ENCODE measurements at regions not wholly inside any gene's neighbourhood (a gene's known extent, or its start where the extent isn't known, plus 50 kb on each side); places are given as distances from the start of the nearest gene placed in this dataset.

GRCh38 chr11:70508231-70508480 is 109.8 kb downstream of the CTTN start:
- H3K27me3 ChIP-seq (ENCODE audit: control insufficient read depth, insufficient read depth, low read length): peaks cover 8% of the 10 kb centered on the region
- H3K4me1 ChIP-seq (ENCODE audit: control insufficient read depth, insufficient read depth, low read length): peaks cover 44% of the 10 kb centered on the region
- 92% methylated on average over 3 of the region's 3 CpGs for WGBS (ENCODE audit: insufficient coverage)
- no peak overlapping the region for H3K27ac ChIP-seq (ENCODE audit: low read length)
- H3K36me3 ChIP-seq (ENCODE audit: control insufficient read depth, insufficient read depth, low read length): no peaks in the 10 kb centered on the region
- H3K9me3 ChIP-seq (replicated peaks; ENCODE audit: control insufficient read depth, low read depth, low read length): peaks cover 8% of the 10 kb centered on the region
- H3K4me3 ChIP-seq (ENCODE audit: low read length): no peak overlapping the region
- DNase-seq: no peak

- Histone ChIP-seq H3K4me1 (ENCODE audit: control insufficient read depth, insufficient read depth, low read length) (peaks cover 33% of the 10 kb centered on the region), H3K4me3 (ENCODE audit: low read length) (no peak overlapping the region), H3K27ac (ENCODE audit: low read length) (no peak overlapping the region), H3K27me3 (ENCODE audit: control insufficient read depth, insufficient read depth, low read length) (peaks cover 8% of the 10 kb centered on the region), H3K36me3 (ENCODE audit: control insufficient read depth, insufficient read depth, low read length) (no peaks in the 10 kb centered on the region), H3K9me3 (replicated peaks; ENCODE audit: control insufficient read depth, low read depth, low read length) (peaks cover 13% of the 10 kb centered on the region)
- DNase-seq: no peak
- 44% methylated on average over 4 of the region's 8 CpGs for WGBS (ENCODE audit: insufficient coverage)
Measured at GRCh38 chr11:70509476-70509875, 111.1 kb downstream of the CTTN start.

- no peak overlapping the region for H3K4me3 ChIP-seq (ENCODE audit: low read length)
- no peak overlapping the region for H3K27ac ChIP-seq (ENCODE audit: low read length)
- peaks cover 27% of the 10 kb centered on the region for H3K4me1 ChIP-seq (ENCODE audit: control insufficient read depth, insufficient read depth, low read length)
- DNase-seq: no peak
- H3K27me3 ChIP-seq (ENCODE audit: control insufficient read depth, insufficient read depth, low read length): peaks cover 8% of the 10 kb centered on the region
- H3K36me3 ChIP-seq (ENCODE audit: control insufficient read depth, insufficient read depth, low read length): no peaks in the 10 kb centered on the region
- H3K9me3 ChIP-seq (replicated peaks; ENCODE audit: control insufficient read depth, low read depth, low read length): peaks cover 13% of the 10 kb centered on the region
- WGBS (ENCODE audit: insufficient coverage): 90% methylated on average over 2 of the region's 4 CpGs
Measured at GRCh38 chr11:70510106-70510505, 111.8 kb downstream of the CTTN start.

GRCh38 chr11:70510571-70510970 is 112.2 kb downstream of the CTTN start:
- no peak for DNase-seq
- Histone ChIP-seq H3K9me3 (replicated peaks; ENCODE audit: control insufficient read depth, low read depth, low read length) (peaks cover 13% of the 10 kb centered on the region), H3K4me3 (ENCODE audit: low read length) (no peak overlapping the region), H3K36me3 (ENCODE audit: control insufficient read depth, insufficient read depth, low read length) (no peaks in the 10 kb centered on the region), H3K4me1 (ENCODE audit: control insufficient read depth, insufficient read depth, low read length) (peaks cover 22% of the 10 kb centered on the region), H3K27ac (ENCODE audit: low read length) (no peak overlapping the region), H3K27me3 (ENCODE audit: control insufficient read depth, insufficient read depth, low read length) (peaks cover 8% of the 10 kb centered on the region)
- WGBS (ENCODE audit: insufficient coverage): 93% methylated on average over 6 of the region's 6 CpGs

- peaks cover 8% of the 10 kb centered on the region for H3K27me3 ChIP-seq (ENCODE audit: control insufficient read depth, insufficient read depth, low read length)
- H3K9me3 ChIP-seq (replicated peaks; ENCODE audit: control insufficient read depth, low read depth, low read length): peaks cover 13% of the 10 kb centered on the region
- H3K27ac ChIP-seq (ENCODE audit: low read length): no peak overlapping the region
- no peak overlapping the region for H3K4me3 ChIP-seq (ENCODE audit: low read length)
- no peak for DNase-seq
- H3K36me3 ChIP-seq (ENCODE audit: control insufficient read depth, insufficient read depth, low read length): no peaks in the 10 kb centered on the region
- 100% methylated on average over 1 of the region's 1 CpG for WGBS (ENCODE audit: insufficient coverage)
- H3K4me1 ChIP-seq (ENCODE audit: control insufficient read depth, insufficient read depth, low read length): peaks cover 15% of the 10 kb centered on the region
Measured at GRCh38 chr11:70511345-70511744, 113.0 kb downstream of the CTTN start.

- peaks cover 13% of the 10 kb centered on the region for H3K9me3 ChIP-seq (replicated peaks; ENCODE audit: control insufficient read depth, low read depth, low read length)
- H3K4me1 ChIP-seq (ENCODE audit: control insufficient read depth, insufficient read depth, low read length): peaks cover 3% of the 10 kb centered on the region
- no peak for DNase-seq
- peaks cover 10% of the 10 kb centered on the region for H3K27me3 ChIP-seq (ENCODE audit: control insufficient read depth, insufficient read depth, low read length)
- no peak overlapping the region for H3K27ac ChIP-seq (ENCODE audit: low read length)
- no peak overlapping the region for H3K4me3 ChIP-seq (ENCODE audit: low read length)
- H3K36me3 ChIP-seq (ENCODE audit: control insufficient read depth, insufficient read depth, low read length): no peaks in the 10 kb centered on the region
Measured at GRCh38 chr11:70512716-70513115, 114.4 kb downstream of the CTTN start.

GRCh38 chr11:70517203-70517602 is 118.9 kb downstream of the CTTN start:
- H3K27me3 ChIP-seq (ENCODE audit: control insufficient read depth, insufficient read depth, low read length): peaks cover 15% of the 10 kb centered on the region
- peaks cover 13% of the 10 kb centered on the region for H3K9me3 ChIP-seq (replicated peaks; ENCODE audit: control insufficient read depth, low read depth, low read length)
- DNase-seq: no peak
- no peak overlapping the region for H3K27ac ChIP-seq (ENCODE audit: low read length)
- 97% methylated on average over 7 of the region's 7 CpGs for WGBS (ENCODE audit: insufficient coverage)
- no peaks in the 10 kb centered on the region for H3K4me1 ChIP-seq (ENCODE audit: control insufficient read depth, insufficient read depth, low read length)
- no peaks in the 10 kb centered on the region for H3K36me3 ChIP-seq (ENCODE audit: control insufficient read depth, insufficient read depth, low read length)
- no peak overlapping the region for H3K4me3 ChIP-seq (ENCODE audit: low read length)

- 82% methylated on average over 15 of the region's 22 CpGs for WGBS (ENCODE audit: insufficient coverage)
- Histone ChIP-seq H3K36me3 (ENCODE audit: control insufficient read depth, insufficient read depth, low read length) (no peaks in the 10 kb centered on the region), H3K9me3 (replicated peaks; ENCODE audit: control insufficient read depth, low read depth, low read length) (peaks cover 4% of the 10 kb centered on the region), H3K27ac (ENCODE audit: low read length) (no peak overlapping the region), H3K4me1 (ENCODE audit: control insufficient read depth, insufficient read depth, low read length) (peaks cover 9% of the 10 kb centered on the region), H3K27me3 (ENCODE audit: control insufficient read depth, insufficient read depth, low read length) (peaks cover 24% of the 10 kb centered on the region), H3K4me3 (ENCODE audit: low read length) (no peak overlapping the region)
- DNase-seq: no peak
Measured at GRCh38 chr11:70517988-70518907, 119.9 kb downstream of the CTTN start.

GRCh38 chr11:70519117-70519516 is 120.8 kb downstream of the CTTN start:
- Histone ChIP-seq H3K9me3 (replicated peaks; ENCODE audit: control insufficient read depth, low read depth, low read length) (no peaks in the 10 kb centered on the region), H3K4me3 (ENCODE audit: low read length) (no peak overlapping the region), H3K4me1 (ENCODE audit: control insufficient read depth, insufficient read depth, low read length) (peaks cover 11% of the 10 kb centered on the region), H3K27ac (ENCODE audit: low read length) (no peak overlapping the region), H3K27me3 (ENCODE audit: control insufficient read depth, insufficient read depth, low read length) (peaks cover 28% of the 10 kb centered on the region), H3K36me3 (ENCODE audit: control insufficient read depth, insufficient read depth, low read length) (no peaks in the 10 kb centered on the region)
- 78% methylated on average over 4 of the region's 8 CpGs for WGBS (ENCODE audit: insufficient coverage)
- no peak for DNase-seq

- peaks cover 30% of the 10 kb centered on the region for H3K27me3 ChIP-seq (ENCODE audit: control insufficient read depth, insufficient read depth, low read length)
Measured at GRCh38 chr11:70521475-70522308, 123.4 kb downstream of the CTTN start.

More at GRCh38 chr11:70521475-70522308, 123.4 kb downstream of the CTTN start:
- Histone ChIP-seq H3K36me3 (ENCODE audit: control insufficient read depth, insufficient read depth, low read length) (no peaks in the 10 kb centered on the region), H3K4me3 (ENCODE audit: low read length) (no peak overlapping the region), H3K9me3 (replicated peaks; ENCODE audit: control insufficient read depth, low read depth, low read length) (no peaks in the 10 kb centered on the region), H3K4me1 (ENCODE audit: control insufficient read depth, insufficient read depth, low read length) (peaks cover 32% of the 10 kb centered on the region), H3K27ac (ENCODE audit: low read length) (no peak overlapping the region)
- no peak for DNase-seq
- WGBS (ENCODE audit: insufficient coverage): 56% methylated on average over 17 of the region's 22 CpGs
